GM19351 (cell line): ENCODE measurements at regions not wholly inside any gene's neighbourhood (a gene's known extent, or its start where the extent isn't known, plus 50 kb on each side); places are given as distances from the start of the nearest gene placed in this dataset.

Experiments
- ATAC-seq: cut with Tn5 transposase; IDR thresholded peaks from one replicate; pipeline ENCODE4 v1.9.1; 2021; ENCODE audit warnings: mild to moderate bottlenecking, moderate library complexity; ENCODE audit not compliant: unreplicated experiment

DNA sequence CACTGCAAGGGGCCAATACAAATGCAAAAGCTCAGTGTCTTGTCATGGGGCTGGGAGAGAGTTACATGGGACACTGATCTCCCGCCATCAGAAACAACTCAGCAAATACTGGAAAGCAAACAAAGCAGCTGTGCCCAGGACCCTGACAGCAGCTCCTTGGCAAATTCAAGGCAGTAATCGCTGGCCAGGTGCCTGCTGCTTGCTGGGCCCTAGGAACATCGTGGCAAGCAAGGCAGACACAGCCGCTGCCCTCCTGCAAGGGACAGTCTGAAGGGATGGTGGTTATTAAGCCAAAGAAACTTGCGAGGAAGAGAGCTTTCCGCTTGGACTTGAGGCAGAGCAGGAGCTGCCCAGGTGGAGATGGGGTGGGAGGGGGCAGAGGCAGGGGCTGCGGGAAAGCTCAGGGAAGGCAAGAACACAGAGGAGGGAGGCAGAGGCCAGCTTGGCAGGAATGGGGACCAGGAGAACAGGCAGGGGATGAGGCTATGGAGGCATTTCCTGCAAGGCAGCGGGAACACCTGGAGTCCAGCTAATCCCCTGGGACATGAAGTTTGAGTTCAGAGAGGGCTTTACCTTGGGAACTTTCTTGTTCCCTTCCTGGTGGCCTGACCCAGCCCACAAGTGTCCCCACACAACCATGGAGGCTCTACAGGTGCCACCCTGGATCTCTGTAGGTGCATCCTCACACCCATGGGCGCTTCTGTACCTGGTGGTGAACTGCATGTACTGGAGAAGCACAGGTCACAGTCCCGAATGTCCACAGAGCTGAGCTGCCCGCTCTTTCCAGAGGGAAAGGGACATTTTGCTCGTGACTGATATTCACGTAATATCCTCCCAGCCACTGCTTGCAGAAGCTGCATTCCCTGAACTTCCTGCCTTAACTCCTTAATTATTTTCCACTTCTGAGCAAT lies 78.7 kb upstream of the ATP2B2 start:
- ATAC-seq: no peak

DNA sequence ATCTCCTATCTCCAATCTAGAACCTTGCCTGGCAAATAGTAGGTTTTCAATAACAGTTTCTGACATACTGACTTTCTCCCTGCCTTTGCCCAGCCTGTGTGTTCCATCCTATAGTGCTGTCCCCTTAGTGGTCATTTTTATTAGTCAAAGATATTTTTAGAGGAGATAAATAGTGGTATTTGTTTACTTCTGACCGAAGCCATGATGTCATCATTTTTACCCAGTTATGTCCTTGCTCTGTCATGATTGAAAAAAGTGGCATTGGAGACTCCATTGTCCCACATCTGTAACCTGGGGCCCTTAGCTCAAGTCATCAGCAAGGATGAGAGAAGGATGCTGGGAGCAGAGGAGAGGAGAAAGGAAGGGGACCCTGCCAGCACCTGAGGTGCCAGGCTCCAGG lies 80.6 kb upstream of the ATP2B2 start:
- no peak for ATAC-seq

DNA sequence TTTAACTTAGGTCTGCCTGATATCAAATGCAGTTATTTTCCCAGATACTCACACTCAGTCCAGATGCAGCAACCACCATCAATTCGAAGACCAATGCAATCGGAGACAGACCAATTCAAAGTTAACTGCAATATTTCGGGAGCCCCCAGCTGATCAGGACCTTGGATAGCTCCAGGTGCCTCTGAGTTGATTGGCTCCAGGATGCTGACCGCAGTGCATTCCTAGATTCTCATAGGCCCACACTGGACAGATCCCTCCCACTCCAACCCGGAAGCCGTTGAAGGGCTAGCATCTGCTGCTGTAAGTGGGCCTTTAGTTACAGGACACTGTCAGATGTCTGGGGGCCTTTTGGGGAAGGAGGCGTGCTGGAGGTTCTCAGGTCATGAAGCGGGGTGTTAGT lies 89.5 kb upstream of the ATP2B2 start:
- ATAC-seq: peak; percentile 58

DNA sequence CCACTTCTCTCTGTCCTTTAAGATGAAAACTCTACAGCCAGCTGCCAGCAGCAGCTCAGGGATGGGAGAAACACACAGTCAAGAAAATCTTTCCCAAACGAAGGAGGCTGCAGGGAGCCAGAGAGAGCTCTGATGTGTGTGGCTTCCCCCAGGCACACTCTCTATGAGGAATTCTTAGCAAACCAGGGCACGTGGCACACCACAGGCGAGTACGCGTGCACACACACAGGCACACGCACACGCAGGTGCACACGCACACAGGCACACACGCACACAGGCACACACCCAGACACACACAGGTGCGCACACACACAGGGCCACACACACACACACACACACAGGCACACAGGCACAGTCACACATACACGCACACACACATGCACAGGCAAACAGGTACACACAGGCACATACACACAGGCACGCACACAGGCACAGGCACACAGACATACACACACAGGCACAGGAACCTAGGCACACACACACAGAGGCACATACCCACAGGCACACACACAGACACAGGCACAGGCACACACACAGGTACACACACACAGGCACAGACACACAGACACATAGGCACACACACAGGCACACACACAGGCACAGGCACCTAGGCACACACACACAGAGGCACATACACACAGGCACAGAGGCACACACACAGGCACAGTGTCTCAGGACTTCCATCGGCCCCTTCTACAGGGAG lies 91.5 kb upstream of the ATP2B2 start:
- ATAC-seq: no peak

DNA sequence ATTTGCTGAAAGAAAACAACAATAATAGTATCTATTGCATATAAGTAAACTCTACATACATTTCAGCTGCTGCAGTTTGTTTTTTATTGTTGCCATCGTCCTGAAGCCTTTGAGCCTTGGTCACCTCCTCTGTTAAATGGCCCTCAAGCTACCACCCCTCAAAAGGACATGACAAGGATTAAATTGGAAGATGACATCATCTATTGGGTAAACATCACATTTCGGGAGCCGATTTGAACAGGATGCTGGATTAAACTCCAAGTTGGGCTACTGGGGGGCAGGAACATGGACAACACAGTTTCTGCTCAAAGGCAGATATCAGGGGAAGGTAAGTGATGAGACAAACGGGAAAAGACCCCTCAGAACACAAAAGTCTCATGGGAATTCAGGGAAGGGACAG lies 92.3 kb upstream of the ATP2B2 start:
- no peak for ATAC-seq

DNA sequence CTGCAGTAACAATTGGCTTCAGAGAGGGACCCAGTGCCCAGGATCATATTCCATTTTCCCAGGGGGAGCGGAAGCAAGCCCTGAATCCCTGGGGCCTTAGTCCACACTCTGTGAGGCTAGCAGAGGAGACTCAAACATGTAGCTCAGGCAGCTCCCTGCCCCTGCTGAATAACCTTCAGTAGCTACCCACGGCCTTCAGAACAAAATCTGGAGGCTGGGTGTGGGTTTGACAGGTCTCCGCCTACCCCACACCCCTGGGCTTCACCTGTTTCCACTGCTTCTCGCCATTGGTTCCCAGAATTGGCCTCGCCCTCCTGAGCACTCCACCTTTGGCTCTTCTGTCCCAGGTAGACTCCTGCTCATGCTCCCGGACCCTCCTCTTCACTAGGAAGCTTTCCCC lies 93.6 kb upstream of the ATP2B2 start:
- no peak for ATAC-seq

DNA sequence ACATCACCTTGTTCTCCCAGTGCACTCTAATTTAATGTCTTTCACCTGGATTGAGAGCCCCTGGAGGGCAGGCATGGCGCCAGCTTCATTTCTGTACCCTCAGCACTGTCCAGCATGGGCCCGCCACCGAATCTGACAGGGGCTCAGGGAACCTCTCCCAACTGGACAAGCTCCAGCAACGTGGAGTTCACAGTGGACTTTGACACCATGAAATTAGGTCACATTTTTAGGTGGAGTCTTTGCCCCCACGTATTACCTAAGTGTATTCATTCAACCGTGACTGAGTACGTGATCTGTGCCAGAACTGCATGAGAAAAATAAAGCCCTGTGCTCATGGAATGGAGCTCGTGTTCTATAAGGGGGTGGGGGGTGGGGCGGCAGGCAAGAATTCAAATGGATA lies 94.1 kb upstream of the ATP2B2 start:
- ATAC-seq: no peak

DNA sequence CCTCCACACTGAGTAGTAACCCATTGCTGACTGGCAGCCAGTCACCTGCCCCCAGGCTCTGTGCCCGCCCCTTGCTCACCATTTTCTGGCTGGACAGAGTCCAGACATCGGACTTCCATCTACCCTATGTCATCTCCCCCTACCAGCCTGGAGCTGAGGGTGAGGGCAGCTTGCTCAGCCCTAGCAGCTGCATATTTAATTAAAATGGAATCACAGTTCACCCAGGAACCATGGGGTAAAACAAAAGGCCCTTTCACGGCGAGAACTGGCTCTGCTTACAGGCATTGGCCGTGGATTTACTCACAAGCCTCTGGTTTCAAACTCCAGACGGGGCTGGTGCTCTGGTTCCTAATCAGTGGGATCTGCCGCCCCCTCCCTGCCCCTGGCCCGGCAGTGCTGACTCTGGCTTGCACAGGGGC lies 94.9 kb upstream of the ATP2B2 start:
- ATAC-seq: no peak

DNA sequence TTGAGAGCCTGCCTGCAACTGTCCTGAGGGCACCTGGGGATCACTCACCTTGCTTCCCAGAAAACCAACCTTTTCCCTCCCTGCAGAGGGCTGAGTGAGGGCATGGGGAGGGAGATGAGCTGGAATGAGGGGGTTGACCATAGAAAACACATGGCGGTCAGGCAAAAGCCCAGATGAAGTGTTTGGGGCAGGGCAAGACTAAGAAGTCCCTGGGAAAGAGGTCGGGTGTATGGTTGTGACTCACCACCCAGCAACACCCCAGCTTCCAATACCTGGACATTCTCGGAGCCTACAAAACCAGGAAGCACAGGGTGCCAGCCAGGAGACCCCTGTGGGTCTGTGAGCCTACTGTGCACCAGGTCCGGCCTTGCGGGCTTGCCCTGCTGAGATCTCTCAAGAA lies 95.3 kb upstream of the ATP2B2 start:
- ATAC-seq: no peak

DNA sequence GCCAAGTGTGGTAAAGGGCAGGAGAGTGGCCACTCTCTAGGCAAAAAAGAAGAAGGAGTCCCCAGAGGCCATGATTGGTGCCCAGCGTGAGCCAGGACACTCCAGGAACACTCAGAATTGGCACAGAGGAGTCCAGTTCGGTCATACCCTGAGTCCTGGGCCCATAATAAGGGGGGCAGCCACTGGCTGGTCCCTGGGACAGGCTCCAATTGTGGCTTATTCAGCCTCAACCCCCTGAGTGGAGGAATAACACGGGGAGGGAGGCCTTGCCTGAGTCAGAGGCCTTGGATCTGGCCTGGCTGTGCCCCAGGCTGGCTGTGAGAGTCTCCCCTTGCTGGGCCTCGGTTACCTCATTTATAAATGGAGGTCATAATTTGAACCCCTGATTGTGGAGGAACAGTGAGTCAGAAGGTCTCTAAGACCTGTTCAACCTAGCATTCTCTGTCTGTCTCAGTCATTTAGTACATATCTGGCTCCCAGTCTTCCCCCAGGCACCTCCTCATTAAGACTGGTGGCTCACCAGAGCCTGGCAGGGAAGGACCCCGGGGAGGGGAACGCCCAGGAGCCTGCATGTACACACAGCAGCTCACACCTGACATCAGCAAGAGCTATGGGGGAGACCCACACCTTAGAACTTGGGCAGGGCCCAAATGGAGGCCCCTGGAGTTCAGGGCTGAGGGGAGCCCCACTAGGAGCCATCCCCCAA lies 95.9 kb upstream of the ATP2B2 start:
- no peak for ATAC-seq

DNA sequence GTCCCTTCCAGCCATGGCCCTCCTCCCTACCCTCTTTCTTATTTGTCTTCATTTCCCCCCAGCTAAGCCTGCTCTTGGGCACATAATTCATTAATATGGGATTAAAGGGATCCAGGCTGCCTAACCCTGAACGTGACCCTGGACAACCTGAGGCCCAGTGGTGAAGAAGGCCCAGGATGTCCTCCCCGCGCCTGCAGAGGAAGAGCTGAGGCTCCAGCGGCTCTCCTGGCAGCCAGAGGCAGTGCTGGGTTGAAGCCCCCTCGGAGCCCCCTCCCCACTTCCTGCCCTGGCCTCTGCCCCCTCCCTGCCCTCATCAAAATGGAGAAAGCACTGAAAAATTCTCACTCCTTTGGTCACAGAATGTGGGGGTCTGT lies 96.5 kb upstream of the ATP2B2 start:
- no peak for ATAC-seq

DNA sequence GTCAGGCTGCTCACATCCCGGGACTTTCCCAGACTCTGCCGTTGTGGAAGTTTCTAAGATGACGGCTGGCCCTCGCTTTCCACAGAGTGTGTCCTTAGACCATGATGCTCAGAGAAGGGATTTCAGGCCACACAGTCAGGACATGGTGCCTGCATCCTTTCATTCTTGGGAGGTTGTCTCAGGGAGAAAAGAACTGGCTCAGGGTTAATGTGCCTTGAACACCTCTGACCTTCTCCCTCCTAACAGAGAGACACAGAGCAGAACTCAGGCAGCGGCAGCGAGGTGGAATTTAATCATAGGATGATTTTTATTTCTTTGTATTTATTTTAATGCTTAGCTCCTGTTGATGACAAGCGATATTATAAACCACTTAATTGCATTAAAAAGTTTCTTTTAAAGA lies 96.9 kb upstream of the ATP2B2 start:
- ATAC-seq: no peak

DNA sequence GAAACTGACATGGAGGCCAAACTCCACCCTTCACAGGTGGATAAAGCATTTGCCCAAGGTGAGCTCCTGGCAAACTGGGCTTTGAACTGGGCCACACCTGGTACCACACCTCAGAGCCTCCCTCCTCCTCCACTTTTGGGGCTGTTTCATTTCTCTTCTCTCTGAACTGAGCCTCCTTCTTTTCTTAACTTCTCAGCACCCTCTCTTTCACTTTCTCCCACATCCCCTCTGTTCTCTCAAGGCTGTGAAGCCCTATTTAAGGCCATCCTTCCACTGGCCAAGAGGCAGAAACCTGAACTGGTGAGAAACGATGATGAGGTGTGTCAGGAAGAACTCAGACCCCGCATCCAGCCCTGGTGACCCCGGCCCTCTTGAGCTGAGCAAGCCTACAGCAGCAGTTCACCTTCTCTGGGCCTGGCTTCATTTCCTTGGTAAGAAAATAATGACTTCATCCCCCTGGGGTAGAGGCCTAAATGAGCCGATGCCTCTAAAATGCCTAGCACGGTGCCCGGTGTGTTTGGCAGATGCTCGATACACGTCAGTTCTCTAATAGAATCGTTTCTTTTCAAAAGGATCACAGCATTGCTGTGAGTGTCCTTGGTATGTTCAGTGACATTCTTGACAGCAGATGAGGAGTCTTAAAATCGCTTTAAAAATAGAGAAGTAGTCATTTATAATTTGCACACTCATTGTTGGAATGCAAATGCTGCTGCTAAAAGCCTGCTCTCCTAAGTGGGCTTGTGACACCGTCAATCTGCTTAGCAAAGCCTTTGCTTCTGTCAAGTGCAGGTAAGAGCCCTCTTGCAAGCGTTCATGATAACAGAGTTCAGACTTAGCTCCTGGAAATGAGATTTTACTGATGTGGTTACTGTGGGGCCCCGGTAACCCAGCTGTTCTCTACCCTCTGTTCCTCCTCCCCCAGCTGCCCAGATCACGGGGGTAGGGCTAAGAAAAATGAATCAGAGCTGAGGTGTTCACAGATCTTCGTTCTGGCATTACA lies 97.7 kb upstream of the ATP2B2 start:
- peak; percentile 87 for ATAC-seq

DNA sequence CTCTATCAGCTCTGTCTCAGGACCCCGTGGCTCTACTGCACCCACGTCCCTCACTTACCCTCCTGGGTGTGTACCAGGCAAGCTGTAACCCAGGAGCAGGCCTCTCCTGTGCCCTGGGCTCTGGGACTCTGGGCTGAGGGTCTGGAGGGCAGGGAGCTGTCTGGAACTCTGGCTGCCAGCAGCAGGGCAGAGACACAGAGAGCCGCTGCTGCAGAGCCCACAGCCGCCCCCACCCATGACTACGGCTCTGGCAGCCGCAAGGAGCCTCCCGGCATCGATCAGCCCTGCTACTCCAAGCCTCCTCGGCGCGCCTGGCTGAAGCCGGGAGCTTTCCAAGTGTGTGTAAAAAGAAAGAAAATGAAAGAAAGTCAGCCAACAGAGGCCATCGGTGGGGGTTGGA lies 103.7 kb upstream of the ATP2B2 start:
- ATAC-seq: no peak

DNA sequence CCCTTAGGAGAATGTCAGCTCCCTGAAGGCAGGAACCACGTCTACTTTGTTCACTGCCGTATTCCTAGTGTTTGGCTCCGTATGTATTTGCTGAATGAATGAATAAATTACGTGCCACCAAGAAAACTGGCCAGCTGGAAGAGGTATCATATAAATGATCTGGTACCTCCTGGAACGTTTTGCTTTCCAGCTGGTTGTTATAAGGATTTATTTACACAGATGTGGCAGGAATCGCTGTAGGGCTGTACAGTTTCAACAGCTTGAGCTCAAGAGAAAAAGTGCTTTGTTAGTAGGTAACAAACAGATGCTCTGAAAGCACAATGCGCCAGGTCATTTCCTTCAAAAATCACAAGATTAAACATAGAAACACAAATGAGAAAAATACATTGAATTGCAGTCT lies 108.8 kb upstream of the ATP2B2 start:
- no peak for ATAC-seq

DNA sequence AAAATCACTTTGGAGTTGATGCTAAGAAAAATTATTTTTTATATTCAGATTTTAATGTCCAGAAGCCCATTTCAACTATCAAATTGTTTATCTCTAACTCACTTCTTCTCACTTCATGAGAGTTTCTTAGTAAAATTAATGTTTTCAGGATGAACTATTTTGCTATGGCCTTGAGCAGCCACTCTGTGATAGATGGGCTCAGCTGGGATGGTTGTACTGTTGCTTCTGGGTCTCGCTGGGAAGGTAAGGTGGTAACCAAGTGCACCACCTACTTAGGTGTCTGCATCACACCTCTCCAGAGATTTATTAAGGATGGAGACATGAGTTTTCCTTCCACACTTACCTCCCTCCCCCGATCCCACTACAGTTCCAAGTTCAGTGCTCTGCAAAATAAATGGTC lies 110.3 kb upstream of the ATP2B2 start:
- ATAC-seq: no peak

DNA sequence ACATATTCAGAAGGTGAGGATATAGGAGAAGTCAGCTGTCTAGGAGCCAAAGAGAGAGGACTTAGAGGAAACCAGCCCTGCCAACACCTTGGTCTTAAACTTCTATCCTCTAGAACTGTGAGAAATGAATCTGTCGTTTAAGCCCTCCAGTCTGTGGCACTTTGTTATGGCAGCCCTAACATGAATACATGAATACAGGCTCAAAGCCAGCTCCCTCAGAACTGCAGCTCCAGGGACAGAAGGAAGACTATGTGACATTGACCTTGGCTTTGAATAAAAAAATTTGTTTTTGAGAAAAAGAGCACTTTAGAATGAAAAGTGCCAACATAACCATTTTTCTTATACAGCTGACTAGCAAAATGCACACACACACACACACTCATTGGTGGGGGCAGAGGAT lies 110.9 kb upstream of the ATP2B2 start:
- ATAC-seq: no peak

DNA sequence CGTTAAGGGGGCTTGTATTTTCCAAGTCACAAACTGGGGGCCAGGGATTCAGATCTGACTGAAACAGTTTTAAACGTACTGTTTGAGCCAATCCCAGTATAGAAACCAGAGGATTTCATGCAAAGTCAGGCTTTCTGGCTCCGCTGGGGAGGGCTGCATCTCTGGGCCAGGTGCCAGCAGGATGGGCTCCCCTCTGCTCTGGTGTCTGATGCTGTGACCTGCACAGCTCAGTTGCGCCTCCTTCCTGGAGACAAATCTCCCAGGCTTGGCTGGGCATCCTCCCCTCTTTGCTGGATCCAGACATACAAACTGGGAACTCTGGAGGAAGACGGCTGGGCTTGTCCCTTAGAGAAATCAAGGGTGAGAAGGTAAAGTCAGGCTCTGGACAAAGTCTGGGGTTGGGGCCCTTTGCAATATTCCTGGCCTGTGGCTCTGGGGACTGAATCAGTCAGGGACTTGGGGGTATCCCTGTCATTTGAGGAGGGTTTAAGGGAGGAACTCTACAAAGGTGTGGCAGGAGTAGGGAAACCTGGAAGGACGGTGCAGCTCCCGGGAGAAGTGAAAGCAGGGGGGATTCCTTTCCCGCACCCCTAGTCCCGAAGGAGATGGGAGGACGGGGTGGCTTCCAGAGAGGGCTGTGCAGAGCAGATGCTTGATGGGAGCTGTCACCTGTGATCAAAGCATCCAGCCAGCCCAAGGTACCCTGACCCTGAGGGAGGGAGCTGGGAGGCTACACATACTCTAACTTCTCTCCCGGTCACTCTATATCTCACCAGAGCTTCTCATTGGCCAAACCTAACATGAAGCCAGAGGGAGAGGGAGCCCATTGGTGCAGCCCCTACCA lies 114.8 kb upstream of the ATP2B2 start:
- no peak for ATAC-seq

DNA sequence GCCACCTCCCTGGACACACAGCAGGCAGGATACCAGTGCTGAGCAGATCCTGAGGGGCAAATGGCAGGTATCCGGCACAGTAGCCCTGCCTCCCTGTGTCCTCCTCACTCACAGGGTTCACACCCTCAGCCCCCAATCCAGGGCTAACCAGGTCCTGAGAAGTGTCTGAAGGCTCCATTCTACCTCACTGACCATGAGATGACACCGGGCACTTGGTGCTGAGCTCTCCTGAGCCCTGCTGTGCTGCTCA lies 115.4 kb upstream of the ATP2B2 start:
- ATAC-seq: no peak
